Activated gamma-delta T cell treated with Interleukin-2 at 50 U/mL for 16 hours (primary cell): ENCODE measurements at regions not wholly inside any gene's neighbourhood (a gene's known extent, or its start where the extent isn't known, plus 50 kb on each side); places are given as distances from the start of the nearest gene placed in this dataset.

ENCODE experiments used
- DNase-seq: peaks from one replicate; pipeline ENCODE4 v3.0.0-alpha.2; 2020

DNA sequence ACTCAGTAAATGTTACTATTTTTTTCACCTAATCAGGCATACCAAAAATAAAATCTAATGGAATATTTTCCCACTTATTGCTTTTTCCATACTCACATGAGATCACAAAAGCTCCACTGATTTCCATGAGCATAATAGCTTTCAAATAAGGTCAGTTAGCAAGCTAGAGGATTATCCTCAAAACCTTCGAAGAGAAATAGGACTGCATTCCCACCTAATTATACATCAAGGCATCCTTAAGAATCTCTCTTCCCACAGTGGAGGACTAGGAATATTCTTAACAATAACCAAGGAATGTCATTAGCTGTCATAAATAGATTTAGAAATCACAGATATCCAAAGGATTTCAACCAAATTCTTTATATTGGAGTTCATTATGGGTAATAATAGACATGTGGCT lies 127.9 kb upstream of the STT3B start:
- no peak for DNase-seq

DNA sequence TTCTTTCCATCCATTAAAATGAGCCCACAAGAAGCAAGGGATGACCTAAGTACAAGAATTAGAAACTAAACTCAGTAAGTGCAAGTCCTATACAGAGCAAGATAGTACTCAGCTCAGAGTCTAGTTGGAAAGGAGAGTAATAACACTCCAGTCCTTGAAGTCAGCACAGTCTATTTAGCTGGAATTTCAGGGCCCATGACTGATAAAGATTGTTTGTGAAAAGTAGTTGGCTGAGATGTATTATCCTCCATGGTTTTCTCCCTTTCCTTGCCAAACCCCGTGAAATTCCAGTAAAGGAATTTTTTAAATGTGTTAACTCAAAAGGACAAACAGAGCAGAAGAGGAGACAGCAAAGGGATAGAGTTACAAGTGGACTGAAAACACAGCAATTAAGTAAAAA lies 127.2 kb upstream of the STT3B start:
- DNase-seq = no peak

DNA sequence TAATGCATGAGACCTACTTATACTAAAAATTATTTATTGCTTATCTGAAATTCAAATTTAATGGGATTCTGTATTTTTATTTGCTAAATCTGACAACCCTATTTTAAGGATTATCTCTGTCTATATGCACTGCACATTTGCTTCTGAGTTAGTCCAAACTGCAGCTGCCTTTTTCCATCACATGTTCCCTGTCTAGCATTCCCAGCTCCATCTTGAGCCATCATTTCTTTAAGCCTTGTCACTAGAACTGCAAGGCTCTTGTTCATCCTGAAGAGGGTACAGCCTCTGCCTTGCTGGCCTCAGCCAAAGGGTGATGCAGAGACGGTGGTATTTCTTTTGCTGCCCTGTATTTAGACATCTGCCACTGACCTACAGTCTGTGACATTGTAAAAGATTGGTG lies 125.8 kb upstream of the STT3B start:
- no peak for DNase-seq

DNA sequence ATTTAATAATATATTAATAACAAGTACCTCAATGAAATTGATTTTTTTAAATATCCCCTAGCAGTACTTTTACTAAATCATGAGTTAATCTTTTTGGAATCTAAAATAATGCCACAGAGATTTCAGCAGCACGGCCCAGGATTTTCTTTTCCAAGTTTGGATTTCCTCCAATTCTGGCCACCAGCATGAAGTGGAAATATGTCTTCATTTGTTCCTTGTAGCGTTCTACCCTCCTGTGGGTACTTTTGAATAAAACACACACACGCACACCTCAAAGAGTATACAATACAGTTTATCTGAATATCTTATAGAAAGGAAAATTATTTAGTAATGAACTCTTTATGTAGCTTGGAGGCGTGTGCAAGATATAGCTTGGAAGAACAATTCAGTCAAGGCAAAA lies 125.1 kb upstream of the STT3B start:
- DNase-seq = no peak

DNA sequence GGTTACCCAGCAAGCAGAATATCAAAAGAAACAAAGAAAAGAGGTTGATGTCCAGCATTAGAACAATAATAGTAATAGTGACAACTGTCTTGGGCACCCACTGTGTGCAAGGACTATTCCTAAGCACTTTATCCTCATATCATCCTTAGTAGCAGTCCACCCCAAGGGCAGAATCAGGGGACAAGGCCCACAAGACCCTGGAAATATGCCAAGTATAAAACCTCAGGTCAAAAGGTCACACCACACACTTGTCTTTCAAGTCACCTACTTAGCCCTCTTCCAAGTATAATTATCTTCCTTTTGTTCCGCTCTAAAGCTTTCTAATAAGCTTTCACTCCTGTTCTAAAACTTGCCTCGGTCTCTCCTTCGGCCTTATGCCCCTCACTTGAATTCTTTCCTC lies 124.0 kb upstream of the STT3B start:
- DNase-seq = no peak

DNA sequence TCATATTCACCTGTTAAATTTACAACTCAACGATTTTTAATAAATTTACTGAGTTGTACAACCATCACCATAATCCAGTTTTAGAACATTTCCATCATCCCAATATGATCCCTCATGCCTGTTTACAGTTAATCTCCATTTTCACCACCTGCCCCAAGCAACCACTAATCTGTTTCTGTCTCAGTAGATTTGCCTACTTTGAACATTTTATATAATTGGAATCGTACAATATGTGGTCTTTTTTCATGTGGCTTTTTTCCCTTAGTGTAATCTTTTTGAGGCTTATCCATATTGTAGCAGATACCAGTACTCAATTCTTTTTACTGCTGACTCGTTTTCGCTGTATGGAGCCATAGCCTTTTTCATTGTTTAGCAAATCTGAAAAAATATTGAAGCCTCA lies 123.3 kb upstream of the STT3B start:
- no peak for DNase-seq

DNA sequence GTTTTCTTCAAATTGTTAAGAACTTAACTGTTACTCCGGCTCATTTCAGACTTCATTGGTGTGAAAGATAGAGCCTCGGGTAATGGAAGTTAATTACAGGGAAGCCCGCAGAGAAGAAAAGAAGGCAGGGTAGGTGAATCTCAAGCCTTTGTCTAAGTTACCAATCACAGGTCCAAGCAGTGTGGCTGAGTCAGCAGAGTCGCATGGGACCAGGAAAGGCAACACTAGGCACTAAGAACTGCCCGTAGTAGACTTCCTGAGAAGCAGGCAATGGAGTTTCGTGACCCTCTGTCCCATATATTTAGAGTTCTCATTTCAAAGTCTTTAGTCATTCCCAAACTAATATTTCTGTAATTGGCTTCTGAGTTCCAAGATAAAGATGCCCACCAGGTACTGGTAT lies 122.9 kb upstream of the STT3B start:
- DNase-seq = no peak

DNA sequence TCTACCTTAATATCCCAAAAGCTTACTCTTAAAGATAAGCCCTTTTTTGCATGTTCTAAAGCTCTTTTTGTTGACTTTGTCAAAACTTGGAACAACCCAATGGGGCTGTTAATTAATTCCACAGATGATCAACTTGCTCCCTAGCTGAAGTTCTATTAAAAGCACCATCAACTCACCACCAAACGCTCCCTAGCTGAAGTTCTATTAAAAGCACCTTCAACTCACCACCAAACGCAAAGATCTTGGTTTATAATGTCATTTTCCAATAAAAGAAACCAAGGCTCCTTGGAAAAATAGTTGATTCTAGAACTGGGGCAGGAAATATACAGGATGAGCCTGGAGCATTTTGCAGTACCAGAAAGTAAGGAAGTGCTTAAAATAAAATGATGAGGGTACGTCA lies 122.3 kb upstream of the STT3B start:
- DNase-seq = no peak

DNA sequence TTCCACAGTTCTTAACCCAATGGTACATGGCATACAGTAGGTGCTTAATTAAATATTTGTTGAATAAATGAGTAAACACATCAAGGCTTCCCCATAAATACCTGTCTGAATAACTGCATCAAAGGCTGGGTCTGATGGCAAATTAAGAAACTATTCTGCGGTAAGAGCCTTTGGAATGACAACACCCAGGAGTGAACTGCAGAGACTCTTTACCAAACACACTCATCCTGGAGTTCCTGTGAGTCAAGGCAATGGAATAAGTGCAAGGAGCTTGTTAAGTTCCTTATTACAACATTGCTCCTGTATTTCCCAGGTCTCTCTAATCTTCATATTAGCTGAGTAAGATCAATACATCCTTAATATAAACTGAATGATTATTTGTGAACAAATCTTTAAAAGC lies 119.9 kb upstream of the STT3B start:
- no peak for DNase-seq

DNA sequence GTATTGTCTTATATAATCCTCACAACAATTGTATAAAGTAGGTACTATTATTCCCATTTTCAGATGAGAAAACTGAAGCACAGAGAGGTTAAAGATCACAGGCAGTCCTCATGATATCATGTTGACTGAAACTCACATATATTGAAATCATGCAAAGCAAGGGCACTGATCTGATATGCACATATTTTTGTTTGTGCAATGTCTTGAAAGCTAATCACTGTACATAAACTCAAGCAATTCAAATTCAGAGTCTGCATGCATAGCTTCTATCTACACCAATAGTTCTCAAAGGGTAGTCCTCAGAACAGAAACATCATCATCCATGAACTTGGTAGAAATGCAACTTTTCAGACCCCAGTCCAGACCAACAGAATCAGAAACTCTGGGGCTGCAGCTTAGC lies 119.2 kb upstream of the STT3B start:
- DNase-seq = no peak

DNA sequence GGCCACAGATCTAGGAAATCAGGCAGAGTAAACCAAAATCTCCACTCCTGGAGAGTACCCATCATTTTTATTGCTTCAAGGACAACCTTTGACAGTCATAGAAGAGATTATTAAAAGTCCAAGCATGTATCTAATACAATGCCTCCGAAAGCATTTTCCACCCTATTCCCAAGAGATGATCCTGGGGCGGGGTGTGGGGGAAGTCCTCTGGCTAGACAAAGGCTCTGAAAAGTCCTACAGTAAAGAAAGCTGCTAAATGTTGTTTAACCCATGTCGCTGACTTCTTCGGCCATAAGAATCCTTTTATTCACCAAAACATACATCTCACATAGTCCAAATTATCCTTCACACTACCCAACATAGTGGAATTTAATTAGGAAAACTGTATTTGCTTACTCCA lies 115.7 kb upstream of the STT3B start:
- no peak for DNase-seq

DNA sequence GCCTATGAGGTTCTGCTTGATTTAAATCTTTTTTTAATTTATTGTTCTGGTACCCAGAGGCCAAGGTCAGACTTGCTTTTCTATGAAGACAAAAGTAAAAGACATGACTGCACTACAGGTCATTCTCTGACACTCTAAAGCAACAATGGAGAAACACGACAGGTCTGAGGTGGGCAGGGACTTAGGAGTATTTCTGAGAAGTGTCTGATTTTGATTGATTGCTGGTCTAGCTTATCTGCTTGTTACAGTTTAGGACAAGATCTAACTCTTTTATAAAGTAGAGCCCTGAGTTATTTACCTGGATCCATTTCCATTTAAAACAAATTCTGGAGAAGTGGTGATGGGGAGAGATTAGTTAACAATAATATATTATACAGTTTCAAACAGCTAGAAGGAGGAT lies 115.2 kb upstream of the STT3B start:
- no peak for DNase-seq

DNA sequence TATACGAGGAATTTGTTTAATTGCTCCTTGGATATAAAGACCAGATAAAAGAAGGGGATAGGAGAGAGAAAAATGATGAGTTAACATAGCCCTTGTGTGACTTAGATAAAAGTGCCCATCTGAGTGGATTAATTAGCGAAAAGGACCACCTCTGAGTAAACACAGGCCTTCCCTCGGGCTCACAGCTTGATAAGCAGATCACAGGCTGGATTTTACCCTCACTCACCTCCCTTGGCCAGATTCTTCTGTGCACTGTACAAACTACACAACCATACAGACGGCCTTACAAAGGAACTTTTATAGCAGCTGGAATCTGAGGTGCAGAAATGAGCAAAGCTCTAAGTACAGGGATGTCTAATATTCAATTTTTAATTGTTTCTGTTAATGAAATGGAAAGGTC lies 112.4 kb upstream of the STT3B start:
- DNase-seq = no peak

DNA sequence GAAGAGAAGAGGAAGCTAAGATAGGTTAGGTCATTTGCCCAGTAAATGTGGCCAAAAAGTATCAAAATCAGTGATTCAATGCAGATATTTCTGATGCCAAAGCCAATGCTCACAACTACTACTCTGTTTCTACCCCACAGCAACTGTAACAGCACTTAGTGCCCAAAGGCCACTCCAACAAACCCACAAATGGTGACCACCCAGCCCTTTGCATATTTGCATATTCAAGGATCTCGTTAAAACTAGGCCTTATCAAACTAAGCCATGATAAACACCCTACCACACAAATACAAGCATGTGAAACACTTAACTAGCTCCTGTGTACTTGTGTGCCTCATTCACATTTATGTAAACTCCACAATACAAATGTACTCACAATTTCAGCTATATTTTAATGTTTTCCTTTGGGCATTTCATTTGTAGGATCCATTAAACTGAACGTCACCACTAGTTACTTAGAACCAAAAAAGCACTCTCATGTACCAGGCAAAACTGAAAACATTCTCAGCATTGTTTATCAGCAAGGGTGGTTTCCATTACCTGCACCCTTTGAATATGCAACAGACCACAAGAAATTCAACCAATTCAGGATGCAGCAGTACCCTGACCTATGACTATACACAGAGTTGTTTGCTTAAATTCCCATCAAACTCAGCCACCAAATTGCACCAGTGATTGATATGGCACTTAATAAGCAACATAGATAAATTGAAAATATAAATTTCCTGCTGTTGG lies 111.2 kb upstream of the STT3B start:
- DNase-seq = no peak

DNA sequence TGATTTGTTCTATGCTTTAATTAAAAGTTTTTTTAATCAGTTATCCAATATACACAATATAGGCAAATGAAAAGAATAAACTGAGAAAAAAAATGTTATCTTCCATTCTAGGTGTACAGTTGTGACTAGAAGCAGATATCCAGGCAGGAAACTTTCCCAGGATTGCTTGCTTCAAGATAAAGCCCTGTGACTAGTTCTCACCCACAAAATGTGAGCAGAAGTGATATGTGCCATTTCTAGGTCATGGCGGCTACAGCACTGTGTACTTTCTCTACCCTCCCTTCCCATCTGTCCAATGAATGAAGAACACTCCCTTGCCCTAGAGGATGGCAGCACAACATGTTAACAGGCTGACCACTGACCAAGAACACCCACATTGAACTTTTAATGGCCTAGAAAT lies 110.5 kb upstream of the STT3B start:
- no peak for DNase-seq

DNA sequence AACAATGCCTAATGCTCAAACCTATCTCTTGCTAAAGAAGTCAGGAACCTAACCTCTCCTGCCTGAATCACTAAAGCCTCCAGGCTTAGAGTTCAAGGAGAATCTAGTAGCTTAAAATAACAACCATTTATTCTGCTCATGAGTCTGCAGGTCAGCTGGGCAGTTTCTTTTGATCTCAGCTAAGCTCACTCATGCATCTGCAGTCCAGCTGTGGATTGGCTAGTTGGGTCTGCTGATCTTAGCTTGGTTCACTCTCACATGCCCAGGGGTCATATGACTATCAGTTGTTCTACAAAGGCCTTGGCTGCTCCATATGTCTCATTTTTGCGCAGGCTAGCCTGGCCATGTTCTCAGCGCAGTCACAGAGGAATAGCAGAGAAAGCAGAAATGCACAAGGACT lies 109.2 kb upstream of the STT3B start:
- DNase-seq = no peak

DNA sequence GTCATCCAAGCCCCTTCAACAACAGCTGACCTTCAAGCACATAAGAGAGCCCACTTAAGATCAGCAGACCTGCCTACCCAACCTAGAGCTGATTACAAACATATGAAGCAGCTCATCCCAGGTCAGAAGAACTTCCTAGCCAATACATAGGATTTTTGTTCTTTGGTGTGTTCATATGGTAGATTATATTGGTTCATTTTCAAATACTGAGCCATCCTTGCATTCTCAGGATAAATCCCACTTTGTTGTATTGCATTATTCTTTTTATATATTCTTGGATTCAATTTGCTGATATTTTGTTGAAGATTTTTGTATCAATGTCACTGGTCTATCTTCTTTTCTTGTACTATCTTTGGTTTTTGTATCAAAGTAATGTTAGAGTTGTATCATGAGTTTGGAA lies 107.3 kb upstream of the STT3B start:
- DNase-seq = no peak

DNA sequence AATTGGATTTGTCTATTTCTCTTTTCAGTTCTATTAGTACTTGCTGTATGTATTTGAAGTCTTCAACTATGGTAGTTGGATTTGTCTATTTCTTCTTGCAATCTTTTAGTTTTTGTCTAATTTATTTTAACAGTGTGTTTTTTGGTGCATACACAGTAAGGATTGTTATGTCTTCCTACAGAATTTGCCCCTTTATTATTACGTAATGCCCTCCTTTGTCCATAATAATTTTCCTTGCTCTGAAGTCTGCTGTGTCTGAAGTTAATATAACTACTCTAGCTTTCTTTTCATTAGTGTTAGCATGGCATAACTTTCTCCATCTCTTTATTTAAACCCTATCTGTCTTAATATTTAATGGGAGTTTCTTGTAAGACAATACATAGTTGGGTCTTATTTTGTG lies 105.1 kb upstream of the STT3B start:
- DNase-seq = no peak

DNA sequence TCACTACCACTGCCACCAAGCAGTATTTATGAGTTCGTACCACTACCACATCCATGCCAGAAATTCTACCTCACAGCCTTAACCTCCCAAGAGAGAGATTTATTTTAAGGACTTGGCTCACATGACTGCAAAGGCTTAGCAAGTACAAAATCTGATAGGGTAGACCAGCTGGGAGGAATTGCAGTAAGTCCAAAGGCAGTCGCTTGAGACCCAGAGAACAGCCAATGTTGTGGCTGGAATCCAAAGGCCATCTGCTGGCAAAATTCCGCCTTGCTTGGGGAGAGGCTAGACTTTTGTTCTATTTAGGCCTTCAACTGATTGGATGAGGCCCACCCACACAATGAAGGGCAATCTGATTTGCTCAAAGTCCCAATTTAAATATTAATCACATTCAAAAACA lies 101.4 kb upstream of the STT3B start:
- no peak for DNase-seq

DNA sequence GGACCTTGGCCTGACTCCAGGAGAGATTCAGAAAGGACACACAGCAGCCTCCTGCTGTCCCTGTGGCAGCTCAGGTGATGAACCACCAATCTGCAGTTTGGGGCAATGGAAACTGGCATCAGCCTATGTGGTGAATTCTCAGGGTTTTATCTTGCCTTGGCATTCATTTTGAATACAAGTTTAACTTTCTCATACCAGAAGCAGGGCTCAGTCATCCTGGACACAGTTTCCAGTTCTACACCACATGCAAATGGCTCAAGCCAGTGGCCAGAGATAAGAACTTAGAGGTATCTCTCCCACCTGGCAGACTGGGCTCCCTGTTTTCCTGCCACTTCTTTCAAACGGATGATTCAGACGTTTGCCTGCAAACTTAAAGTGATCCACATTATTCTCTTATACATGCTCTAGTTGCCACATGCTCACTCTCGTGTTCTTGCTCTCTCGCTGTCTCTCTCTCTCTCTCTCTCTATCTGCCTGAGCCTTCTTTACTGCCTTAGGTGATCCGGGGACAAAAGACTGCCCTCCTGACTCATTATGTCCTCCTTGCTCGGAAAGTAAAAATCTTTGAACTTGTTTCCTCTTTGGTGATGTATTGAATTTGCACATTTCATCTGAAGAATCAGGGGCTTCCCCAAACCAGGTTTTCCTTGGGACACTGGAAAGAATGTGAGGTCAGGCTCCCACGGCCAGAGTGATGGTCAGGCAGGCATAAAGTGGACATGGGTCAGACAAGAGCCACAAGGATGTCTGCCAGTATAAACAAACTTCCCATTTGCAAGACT lies 99.6 kb upstream of the STT3B start:
- DNase-seq = no peak

DNA sequence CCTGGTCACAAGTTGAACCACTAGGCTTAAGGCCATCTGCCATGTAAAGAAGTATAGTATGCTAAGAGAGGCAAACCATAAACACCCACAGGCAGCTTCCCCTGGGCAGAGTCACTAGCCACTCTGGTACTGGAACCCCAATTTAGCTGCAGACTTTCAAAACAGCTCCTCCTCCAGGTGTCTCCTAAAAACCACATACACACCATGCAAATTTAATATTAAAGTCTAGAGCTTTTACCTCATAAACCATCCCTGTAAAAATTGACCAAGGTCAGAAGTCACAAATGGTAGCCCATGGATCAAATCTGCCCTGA lies 99.1 kb upstream of the STT3B start:
- DNase-seq = no peak

DNA sequence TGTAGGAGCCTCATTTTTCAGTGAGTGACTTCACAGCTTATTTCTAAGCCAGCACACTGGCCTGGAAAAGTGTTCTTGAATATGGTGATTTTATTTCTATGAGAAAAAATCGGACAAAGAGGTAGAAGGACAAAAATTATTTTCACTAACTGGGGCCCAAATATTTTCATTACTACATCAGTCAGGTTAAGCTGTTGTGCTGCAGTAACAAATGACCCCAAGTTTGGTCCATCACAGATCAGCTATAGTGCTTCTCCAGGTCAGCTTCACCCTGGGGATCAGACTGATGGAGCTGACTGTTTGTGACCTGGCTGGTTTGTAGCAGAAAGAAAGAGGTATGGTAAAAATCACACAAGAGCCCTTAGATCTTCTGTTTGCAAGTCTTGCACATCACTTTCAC lies 97.9 kb upstream of the STT3B start:
- DNase-seq = no peak

DNA sequence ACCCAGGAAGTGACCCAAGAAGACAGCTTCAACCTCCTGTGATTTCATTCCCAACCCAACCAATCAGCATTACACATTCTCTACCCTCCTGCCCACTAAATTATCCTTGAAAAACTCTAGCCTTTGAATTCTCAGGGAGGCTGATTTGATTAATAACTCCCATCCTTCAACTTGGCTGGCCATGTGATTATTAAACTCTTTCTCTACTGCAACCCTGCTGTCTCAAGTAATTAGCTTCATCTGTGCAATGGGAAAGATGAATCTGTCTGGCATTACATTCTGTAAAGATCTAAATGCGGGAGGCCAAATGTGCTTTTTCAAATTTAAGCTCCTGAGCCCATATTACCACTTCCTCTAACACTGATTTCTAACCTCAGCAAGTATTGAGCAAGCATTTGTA lies 95.9 kb upstream of the STT3B start:
- DNase-seq = no peak

DNA sequence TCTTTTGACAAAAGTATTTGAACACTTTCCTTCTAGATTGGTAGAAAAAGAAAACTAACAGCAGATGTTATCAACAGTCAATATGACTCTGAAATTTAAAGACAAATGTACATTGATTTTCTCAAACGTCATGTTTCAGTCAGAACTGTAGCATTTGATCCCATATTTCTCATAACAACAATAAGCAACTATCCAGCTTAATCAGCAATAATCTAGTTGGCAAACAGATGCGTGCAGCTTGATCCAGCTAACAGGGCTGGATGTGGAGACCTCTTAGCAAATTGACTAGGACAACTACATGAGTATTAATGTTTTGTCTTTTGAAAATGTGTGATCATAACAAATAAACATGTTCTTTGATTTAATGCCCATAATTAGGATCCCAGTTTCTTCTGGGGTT lies 94.0 kb upstream of the STT3B start:
- DNase-seq = no peak
